ENCODE measurements at regions not wholly inside any gene's neighbourhood (a gene's known extent, or its start where the extent isn't known, plus 50 kb on each side); places are given as distances from the start of the nearest gene placed in this dataset.
A peak's percentile ranks its signal among the peaks of the same experiment; 100 is the strongest.

DNA sequence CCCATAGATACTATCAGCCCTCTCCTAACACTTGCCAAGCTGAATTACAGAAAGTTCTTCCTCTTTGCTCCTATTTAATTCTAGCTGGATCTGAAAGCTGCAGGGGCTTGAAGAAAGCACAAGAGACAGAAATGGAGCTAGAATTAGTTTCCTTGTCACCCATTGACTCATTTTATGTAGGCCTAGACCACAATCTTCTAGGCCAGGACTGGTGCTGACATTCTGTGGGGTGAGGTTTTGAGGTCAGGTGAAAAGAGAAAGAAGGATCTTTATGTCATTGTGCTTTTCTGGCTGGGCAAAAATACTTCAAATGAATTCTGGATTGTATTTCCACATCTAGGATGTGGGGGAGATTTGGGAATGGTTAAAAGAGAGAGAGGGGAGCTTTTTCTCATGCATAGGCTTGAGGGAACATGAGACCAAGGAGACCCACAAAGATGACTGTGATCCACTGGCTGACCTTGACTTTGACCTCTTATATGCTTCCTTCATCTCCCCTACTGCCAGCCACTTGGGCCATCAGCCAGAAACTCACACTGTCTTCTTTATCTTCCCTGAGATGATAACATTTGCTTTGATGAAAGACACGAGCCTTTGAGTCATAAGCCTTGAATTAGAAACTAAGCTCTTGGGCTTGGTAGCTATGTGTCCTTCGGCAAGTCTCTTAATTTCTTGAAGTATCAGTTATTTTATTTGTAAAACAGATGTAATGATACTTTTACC, 274.9 kb upstream of the CADM1 start:
- no peak for DNase-seq

DNA sequence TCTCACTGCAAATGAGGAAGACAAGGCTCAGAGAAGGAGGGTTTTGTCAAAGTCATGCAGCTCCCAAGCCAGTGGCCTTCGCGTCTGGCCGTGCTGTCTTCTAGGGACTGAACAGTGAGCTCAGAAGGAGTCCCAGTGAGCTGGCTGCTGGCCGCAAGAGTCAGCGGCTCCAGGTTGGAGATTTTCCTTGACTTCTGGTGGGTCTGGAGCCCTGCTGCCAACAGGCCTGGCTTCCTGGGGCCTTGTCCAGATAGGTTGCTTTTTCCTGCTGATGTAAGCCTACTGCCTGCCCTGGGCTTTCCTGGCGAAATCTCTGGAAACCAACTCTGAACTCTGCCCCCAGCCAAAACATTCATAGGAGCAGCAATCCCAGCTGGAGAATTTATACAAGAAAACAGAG, 272.7 kb upstream of the CADM1 start:
- no peak for DNase-seq

DNA sequence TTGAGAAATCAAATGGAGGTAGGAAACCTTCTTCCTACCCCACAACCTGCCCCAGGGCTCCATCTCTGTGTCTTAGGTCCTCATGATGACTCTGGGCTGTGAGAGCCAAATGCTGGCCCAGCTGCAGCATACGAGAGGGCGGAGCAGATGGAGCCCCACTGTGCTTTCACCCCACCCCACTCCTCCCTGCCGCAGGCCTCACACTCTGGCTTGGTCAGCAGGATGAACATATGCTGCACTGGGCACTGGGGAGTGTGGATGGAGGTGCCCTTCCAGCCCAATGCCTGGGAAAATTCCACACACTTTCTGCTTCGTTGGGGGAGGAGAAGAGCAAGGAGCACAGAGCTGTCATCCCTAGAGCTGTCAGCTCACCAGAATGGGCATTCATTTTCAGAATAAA, 271.6 kb upstream of the CADM1 start:
- no peak for DNase-seq

DNA sequence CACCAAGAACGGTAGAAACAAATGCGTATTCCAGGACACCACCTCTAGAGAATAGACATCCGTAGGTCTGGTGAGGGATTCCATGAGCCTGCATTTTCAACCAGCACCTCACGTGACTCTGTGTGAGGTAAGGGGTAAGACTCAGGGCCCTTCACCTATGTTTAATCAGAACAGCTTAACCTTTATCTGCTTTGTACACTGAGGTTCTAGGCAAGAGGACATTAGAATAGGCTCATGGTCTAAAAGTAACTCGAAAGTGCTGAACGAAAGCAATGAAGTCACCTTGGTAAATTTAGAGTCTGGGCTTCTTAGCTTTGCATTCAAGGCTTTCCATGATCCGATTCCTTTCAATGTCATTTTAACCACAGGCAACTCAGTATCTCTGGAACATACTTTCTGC, 270.5 kb upstream of the CADM1 start:
- no peak for DNase-seq

DNA sequence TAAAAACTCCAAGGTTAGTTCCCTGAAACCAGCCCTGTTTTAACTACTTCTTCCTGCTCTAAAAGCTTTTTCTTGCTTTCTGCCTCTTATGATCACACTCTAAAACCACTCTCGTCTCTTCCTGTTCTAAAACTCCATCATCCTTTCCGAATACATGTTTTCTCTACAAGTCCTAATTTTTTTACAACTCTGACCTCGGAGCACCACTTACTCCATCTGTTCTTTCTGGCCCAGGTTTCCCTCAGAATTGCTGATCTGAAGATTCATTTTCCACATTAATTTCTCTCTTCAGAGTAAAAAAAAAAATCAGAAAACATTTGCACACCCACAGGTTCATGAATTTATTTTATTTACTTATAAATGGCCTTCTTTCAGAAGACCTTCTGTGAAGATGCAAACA, 265.7 kb upstream of the CADM1 start:
- no peak for DNase-seq

DNA sequence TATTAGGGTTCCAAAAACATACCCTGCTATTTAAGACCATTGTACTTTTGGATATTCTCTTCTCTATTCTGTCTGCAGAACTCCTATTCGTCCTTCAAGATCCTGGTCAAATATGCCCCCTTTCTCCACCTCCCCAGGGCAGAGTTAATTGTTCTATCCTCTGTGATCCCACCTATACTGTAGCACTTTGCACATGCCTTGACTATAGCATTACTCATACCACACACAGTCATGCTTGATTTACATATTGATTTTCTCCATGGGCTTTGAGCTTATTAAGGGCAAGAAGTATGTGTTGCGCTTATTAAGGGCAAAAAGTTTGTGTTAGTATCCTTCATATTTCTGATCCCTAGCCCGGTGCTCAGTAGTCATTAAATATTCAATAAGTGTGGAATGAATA, 263.7 kb upstream of the CADM1 start:
- DNase-seq, result no peak

DNA sequence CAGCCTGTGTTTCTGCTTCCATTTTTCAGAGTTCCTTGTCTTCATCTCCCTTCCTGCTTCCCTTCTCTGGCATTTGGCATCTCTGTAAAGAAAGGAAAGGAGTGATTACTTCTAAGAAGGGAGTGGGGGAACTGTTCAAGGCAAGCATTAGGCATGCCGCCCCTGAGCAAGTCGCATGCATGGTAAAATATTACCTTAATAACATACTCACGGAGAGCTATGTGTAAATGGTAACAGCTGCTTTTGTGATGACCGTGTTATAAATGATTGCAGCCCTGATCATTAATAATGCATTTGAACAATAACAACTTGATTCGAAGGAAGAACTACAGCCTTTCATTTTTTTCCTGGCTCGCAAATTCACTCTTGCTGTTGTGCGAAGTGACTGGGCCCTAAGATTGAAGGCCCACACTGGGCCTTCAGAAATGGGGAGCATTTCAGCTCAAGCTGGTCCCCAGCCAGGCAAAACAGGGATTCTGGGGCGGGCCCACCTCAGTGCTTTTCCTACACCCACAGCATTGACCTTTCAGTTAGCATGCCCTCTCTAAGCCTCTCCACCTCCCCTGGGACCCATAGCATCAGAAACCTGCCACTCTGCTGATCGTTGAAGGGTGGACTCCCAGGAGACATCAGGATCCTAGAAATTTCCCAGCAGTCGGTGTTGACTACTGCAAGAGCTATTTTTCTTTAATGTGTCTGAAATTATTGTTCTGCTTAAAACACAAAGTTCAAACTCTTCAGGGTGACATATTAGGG, 263.0 kb upstream of the CADM1 start:
- DNase-seq, result no peak

DNA sequence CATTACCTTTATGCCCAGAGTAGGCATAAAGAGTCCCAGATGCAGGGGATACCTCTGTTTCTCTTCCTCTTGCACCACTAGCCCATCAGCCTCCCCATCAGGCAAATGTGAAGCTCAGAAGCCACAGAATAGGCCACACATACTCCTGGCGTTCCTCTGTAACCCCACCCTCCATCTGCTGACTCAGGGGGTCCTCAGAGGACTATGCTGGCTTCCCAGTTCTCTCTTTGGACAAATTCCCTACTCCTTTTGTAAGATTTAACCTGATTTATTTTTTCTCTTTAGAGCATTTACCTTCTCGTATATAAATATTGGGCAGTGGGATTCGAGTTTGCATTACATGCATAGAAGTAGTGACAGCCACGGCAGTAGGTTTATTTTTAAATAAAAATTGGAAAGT, 262.3 kb upstream of the CADM1 start:
- no peak for DNase-seq

DNA sequence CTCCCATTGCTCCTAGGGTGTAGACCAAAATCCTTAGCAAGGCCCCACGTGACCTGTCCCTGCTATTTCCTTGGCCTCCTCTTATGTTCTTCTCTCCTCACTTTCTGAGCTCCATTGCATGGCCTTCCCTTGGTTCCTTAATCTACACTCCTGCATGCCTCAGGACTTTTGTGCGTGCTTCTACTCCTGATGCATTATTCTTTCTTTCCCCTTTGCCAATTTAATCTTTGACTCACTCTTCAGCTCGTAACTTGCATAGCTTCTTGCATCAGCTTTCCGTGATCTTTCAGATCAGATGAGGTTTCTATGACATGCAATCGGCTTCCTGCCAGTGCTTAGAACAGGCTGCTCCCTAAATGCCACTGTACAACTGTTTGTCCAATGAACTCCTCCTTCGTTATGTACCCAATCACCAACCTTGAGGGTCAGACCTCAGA, 261.6 kb upstream of the CADM1 start:
- peak; percentile 11 for DNase-seq

DNA sequence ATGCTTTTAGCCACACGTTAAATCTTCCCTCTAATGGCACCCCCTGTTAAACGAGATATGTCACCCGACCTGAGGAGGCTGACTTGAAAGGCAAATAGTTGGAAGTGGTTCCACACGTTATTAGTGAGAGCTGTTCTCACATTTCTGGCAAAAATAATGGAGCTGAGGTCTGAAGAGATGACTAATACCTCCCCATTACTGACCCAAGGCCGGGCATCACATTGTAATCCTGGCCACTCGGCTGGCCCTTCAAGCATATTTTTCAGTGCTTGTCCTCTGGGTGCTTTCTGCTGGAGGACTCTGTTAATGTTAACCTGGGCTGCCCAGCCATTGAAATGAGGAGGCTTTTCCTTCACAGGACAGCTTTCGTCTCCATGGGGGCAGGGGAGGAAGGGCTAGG, 260.0 kb upstream of the CADM1 start:
- DNase-seq, result no peak

DNA sequence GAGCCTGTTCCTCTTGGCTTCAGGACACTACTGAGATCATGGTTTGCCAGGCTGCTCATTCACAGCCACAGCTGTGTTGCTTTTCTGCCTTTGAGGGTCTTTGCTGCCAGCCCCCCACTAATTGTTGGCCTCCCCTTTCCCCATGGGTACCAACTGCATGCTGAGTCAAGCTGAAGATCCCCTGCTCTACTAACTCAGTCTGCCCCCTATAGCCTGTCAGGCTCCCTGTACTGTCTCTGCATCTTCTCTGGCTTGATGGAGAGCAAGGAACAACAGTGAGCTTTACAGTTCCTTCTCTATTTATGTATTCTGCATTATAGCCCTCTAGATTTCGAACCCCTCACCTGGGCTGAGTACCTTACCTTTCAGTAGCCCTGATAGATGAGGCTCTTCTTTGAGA, 257.6 kb upstream of the CADM1 start:
- no peak for DNase-seq

DNA sequence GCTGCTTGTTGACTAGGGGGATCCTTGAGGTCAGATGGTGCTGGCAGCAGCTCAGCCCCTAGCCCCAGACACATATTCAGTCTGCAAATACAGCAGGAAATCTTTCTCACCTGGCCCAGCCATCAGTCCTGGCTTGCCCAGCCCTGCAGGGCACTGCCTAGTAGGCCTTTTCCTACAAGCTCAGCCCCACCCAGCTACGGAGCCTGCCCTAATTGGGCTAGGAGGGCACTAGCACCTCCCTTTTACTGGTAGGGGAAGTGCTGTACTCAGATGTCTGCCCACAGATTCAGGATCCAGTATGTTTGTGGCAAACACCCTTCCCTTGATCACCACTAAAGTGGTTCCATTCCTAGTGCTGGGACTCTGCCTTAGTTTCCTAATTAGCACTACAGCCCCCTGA, 257.1 kb upstream of the CADM1 start:
- peak; percentile 64 for DNase-seq

DNA sequence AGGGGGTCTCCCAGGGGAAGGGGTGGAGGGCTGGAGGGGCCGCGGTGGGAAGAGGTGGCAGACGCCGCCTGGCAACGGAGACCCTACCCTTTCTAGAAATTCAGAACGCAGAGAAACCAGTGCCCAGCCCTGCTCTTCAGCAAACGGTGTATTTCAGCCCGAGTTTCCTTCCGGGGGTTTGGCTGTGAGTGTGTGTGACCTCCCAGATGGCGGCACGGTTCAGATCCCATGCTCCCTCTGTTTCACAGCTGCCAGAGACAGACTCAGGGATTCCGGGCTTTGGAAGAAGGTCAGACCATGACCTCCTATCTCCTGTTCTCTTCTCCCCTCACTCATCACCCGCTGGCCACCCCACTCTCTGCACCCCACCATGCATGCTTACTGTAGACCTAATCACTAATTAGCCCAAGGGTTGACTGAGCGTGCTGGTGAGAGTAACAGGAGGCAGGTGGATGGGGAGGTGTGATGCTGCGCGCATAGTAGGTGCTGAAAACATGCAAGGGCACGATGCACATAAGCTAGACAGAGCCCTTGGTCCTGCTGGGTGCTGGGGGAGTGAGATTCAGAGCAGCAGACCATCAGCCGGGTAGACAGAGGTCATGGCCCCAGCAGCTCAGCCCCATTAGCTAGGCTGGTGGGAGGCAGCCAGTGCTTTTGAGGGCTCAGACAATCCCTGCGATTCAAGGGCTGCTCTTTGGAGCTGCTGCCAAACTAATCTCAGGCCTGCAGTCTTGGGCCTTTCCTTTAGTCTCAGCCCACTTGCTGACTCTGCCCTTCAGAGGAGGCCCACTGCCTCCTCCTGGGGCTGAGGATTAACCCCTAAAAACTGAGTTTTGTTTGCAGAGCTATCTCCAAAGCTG, 256.5 kb upstream of the CADM1 start:
- peak; percentile 13 for DNase-seq

DNA sequence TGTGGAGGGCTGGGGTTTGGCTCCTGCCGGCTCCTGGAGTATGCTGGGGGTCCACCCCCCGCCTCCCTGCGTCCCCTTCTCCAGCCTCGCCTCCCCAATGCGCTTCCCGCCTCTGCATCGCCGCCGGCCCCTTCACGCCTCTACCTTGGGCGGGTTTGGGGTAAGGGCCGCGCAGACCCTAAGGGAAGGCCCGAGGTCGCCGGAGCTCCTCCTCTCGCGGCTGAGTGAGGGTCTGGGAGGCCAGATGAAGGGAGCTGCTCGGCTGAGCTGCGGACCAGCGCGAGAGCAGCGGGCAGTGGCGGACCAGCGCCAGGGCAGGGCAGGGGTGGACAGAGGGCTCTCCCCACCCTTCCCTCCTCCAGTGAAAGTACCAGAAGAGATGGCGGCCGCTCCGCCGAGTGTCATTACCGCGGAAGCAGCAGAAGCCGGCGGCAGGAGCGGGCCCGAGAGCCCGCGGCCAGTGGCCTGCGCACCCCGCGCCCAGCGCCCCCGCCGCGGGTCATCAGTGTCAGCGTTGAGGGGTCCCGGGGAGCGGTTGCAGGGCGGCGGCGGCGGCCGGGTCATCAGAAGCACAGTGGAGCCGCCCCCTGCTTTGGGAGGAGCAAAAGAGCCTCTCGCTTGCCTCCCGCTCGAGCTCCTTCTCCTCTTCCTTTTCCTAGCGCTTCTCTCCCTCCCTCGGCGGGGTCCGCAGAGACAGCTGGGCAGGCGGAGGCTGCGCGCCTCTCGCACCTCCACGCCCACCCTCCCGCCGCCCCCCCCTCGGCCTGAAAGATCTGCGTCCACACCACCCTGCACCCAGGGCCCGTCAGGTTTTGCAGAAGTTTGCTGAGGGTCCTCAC, 255.6 kb upstream of the CADM1 start:
- peak; percentile 35 for DNase-seq

DNA sequence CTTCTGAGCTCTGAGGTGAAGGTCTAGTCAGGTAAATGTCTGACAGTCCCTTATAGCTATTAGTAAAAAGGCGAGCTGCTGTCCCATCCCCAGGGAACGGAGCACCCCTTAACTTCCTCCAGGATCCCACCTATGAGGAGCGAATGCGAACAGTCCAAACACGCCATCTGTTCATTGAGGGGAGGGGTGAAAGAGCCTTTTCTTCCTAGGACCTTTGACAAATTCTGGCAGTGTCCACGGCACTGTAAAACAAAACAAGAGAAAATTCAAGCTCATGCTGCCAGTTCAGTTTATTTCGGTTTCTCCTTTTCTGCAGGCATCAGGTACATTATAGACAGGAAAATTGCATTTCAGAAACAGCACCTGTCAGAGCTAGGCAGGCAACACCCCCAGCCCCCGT, 253.8 kb upstream of the CADM1 start:
- DNase-seq, result no peak

DNA sequence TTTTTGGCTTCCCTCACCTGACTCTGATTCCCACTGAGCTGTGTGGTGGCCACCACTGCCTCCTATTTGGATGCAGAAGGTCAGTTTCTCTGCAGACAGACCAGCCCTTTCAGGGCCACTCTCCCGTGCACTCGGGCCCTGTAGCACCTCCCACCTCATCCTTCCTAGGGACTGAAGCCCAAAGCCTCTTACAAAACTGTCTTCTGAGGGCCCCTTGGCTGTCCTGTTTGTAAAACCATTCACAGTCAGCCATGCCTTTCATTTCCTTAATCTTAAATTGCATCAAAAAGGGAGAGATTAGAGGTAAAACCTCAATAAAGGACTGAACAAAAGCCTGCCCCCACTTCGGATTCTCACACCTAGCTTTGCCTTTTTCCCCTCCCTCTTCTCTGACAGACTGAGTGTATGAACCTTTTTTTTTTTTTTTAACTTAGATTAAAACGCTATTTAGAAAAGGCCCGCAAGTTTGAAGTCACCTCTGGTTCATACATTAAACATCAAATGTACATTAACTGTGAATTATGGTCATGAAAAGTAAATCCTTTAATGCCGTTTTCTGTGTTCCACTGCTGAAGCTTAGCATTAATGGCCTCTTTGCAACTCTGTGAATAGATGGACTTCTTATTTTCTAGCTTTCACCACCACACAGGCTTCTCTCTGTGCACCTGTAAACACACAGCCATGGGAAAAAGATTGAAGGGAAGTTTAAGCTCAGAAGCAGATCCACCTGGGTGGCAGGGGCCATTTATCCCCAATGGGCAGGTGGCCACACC, 247.2 kb upstream of the CADM1 start:
- no peak for DNase-seq

DNA sequence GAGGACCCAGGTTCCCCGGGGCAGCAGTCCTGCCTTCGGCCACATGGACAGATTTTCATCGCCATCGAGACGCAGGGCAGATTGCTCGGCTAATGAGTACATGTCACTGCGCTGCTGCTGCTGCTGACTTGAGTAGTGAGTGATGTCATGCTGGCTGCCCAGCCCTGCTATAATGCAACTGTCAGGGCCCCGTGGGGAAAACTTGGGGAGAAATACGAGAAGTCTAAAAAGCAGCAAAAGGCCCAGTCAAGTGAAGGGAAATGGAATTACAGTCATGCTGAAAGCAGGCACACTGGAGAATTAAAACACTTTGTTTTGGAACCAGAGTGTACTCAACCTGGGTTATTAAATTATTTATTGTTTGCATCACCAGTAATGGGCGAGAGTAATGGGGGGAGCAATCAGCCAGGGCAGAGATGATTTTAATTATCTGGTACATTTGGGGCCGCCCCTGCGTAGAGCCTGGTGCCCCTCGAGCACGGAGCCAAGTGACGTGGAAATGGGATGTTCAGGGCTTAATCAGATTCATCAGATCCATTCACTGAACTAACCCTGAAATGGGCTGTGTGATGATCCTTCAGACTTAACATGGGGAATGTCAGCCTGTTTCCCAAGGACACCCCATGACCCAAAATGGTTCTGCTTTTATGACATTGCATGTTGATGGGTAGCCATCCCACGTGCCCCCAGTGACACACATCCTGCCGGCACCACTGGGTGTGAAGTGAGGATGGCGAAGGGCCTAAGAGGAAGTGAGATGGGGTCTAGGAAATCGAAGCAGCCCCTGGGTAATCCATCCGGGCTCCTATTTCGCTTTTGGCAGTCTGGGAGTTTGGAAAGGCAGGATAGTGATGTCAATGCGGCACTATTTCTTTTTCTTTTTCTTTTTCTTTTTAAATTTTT, 241.6 kb upstream of the CADM1 start:
- peak; percentile 66 for DNase-seq

DNA sequence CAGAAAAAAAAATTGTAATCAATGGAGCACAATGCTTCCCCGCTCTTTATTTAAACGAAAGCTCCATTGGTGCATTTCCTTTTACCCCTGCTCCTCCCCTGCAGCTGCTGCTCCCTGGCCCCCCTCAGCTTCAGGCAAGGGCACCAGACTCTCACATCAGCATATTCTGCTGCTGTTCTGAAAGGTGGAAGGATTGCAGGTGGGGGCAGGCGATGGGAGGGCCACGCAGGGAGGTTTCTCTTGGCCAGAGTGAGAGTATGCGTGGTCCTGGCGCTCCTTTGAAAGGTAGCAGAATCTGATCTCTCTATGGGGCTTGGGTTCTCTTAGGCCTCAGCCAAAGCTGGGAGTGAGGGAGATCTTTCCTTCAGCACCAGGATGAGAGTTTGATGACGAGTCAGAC, 240.9 kb upstream of the CADM1 start:
- no peak for DNase-seq

DNA sequence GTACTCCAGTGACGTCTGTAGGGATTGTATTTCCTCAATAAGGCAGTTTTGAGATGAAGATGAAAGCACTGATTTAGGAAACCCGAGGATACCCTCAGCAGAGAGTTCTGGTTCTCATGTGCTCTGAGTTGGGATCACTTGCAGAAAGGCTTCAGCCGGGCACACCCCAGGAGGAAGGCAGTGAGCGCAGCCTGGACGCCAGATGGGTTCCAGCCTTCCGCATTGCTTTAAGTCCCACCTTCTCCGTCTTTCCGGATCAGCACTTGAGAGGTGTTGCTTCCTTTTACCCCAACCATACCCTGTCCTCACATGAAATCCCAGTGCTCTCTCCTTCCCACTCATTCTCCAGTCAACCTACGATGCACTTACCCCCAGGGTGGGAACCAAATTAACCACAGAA, 239.5 kb upstream of the CADM1 start:
- DNase-seq, result no peak

DNA sequence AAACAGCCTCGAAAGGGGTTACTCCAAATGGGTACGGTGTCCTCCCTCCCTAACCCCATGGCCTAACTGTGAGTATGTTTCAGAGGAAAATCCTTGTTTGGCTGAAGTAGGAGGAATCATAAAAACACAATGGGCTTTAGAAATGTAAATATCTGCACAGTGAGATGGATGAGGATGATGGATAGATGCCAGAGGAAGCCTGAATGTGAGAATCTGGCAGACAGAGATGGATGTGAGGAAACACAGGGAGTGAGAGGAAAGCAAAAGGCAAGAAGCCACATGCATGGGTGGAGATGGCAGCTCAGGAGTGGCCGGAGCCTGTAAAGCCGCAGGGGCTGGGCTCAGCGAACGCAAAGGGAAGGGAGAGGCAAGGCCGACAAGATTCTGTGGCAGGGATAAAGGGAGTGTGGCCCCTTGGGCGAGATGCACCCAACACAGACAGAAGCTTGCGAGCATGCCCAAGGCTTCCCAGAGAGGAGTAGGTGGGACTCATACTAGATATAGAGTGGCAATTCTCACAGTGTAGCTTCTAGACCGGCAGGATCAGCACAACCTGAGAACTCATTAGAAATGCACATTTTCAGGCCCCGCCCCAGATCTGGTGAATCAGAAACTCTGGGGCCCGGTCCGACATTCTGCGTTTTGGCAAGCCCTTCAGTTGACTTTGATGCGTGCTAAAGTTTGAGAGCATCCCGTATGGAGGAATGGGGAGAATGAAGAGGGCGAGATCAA, 237.3 kb upstream of the CADM1 start:
- DNase-seq, result no peak

Measured in inflammatory macrophage treated with lipopolysaccharide for 4 hours (primary cell).